HepG2 (cell line): ENCODE measurements at regions not wholly inside any gene's neighbourhood (a gene's known extent, or its start where the extent isn't known, plus 50 kb on each side); places are given as distances from the start of the nearest gene placed in this dataset.

Experiments used
- ATAC-seq: fragments of 200-7000 bp; cut with Tn5 transposase; 3 replicates; pipeline ENCODE4 v1.9.1; 2020; ENCODE audit warnings: mild to moderate bottlenecking, moderate library complexity
- BruUV-seq: library from RNA; stranded (reverse); fragments of 400-500 nt; replicated peaks from 2 replicates; lab custom pipeline; 2021; lab: Mats Ljungman, UMichigan
- CTCF ChIA-PET: fragments of 300-600 bp; formaldehyde crosslinking; extraction: SDS; loops from one replicate; lab custom pipeline; 2021; ENCODE audit warnings: low total read pairs, inconsistent platforms, low intra/inter-chr PET ratio; lab: Yijun Ruan, JAX
- POLR2A ChIA-PET: fragments of 350-600 bp; sonication (Branson Sonifier 250); formaldehyde crosslinking; loops from one replicate; lab custom pipeline; 2020; ENCODE audit warnings: antibody characterized with exemption, inconsistent platforms; lab: Yijun Ruan, JAX
- DNase-seq: peaks from one replicate; pipeline ENCODE4 v3.0.0-alpha.2; 2015; ENCODE audit warnings: low spot score
- FAIRE-seq: peaks from 3 replicates; lab custom pipeline; 2011; peaks lifted over from hg19 to GRCh38; lab: Jason Lieb, UNC
- H2AFZ ChIP-seq: one replicate; pipeline ENCODE4 v1.6.1; 2011; ENCODE audit warnings: low read length, inconsistent platforms
- H3K27ac ChIP-seq: fragments of 300-600 bp; 3 replicates; pipeline ENCODE4 v1.8.0; 2011; ENCODE audit warnings: mixed run types, mild to moderate bottlenecking, mixed read lengths, low read length, inconsistent platforms; ENCODE audit not compliant: insufficient read depth; ENCODE audit errors: extremely low read length
- H3K27me3 ChIP-seq, 2 experiments: fragments of 200-600 bp in 1 of 2; 2 replicates in 1 of 2; 3 replicates in 1 of 2; pipeline versions ENCODE4 v1.6.0 to v1.8.0; 2011; ENCODE audit warnings: low read length in 2 of 2, mild to moderate bottlenecking in 2 of 2, moderate library complexity in 2 of 2, inconsistent platforms in 1 of 2; ENCODE audit not compliant: insufficient read depth in 2 of 2, control insufficient read depth in 1 of 2
- H3K36me3 ChIP-seq, 2 experiments: fragments of 200-600 bp in 1 of 2; replicated peaks in 1 of 2; 2 replicates in 1 of 2; 3 replicates in 1 of 2; pipeline versions ENCODE4 v1.5.1 to v1.8.0; 2011; ENCODE audit warnings: low read length in 2 of 2, inconsistent platforms in 1 of 2; ENCODE audit not compliant: insufficient read depth in 2 of 2, control insufficient read depth in 1 of 2
- H3K4me1 ChIP-seq: 2 replicates; pipeline ENCODE4 v1.5.1; 2012; ENCODE audit warnings: low read length, inconsistent platforms; ENCODE audit not compliant: insufficient read depth
- H3K4me2 ChIP-seq: 2 replicates; pipeline ENCODE4 v1.6.0; 2011; ENCODE audit warnings: low read depth, low read length, inconsistent platforms
- H3K4me3 ChIP-seq, 3 experiments: fragments of 200-600 bp in 1 of 3; sonication (generic), shearing (Covaris generic) in 1 of 3; replicated peaks in 1 of 3; 2 replicates each; pipeline ENCODE4 v1.5.1; 2011 to 2016; ENCODE audit warnings: low read length in 3 of 3, inconsistent platforms in 2 of 3, low read depth in 2 of 3, mild to moderate bottlenecking in 2 of 3, control low read depth in 1 of 3, mixed read lengths in 1 of 3; ENCODE audit not compliant: insufficient read depth in 1 of 3
- H3K79me2 ChIP-seq: one replicate; pipeline ENCODE4 v1.6.1; 2011; ENCODE audit warnings: low read length, inconsistent platforms; ENCODE audit not compliant: insufficient read depth
- H3K9ac ChIP-seq: 2 replicates; pipeline ENCODE4 v1.6.0; 2011; ENCODE audit warnings: mild to moderate bottlenecking, low read depth, low read length, inconsistent platforms; ENCODE audit not compliant: insufficient read depth
- H3K9me3 ChIP-seq: 2 replicates; pipeline ENCODE4 v1.5.1; 2012; ENCODE audit warnings: mild to moderate bottlenecking, low read length
- H4K20me1 ChIP-seq: 2 replicates; pipeline ENCODE4 v1.6.0; 2011; ENCODE audit warnings: inconsistent platforms, mild to moderate bottlenecking, low read length, moderate library complexity; ENCODE audit not compliant: insufficient read depth
- FOXM1 ChIP-seq: sonication (generic); formaldehyde crosslinking; IDR thresholded peaks from 2 replicates; pipeline ENCODE4 v1.5.0; 2020; ENCODE audit warnings: missing genetic modification reagents
- HCFC1 ChIP-seq: fragments of 150-350 bp; IDR thresholded peaks from 2 replicates; pipeline ENCODE4 v1.6.1; 2014; ENCODE audit warnings: low read depth, low read length
- HMG20A ChIP-seq: IDR thresholded peaks from 2 replicates; pipeline ENCODE4 v1.6.1; 2016; ENCODE audit warnings: borderline replicate concordance
- NFAT5 ChIP-seq: sonication (generic); formaldehyde crosslinking; IDR thresholded peaks from 2 replicates; pipeline ENCODE4 v1.4.0; 2020; ENCODE audit warnings: missing genetic modification reagents
- TFAP4 ChIP-seq: sonication (generic); IDR thresholded peaks from 2 replicates; pipeline ENCODE4 v1.6.1; 2016; ENCODE audit warnings: low read depth, borderline replicate concordance
- TP53 ChIP-seq: sonication (generic); formaldehyde crosslinking; conservative IDR thresholded peaks from 2 replicates; pipeline ENCODE4 v1.4.0; 2020; ENCODE audit warnings: missing genetic modification reagents
- USF2 ChIP-seq, 2 experiments: sonication (generic) in 1 of 2; formaldehyde crosslinking in 1 of 2; IDR thresholded peaks; 2 replicates each; pipeline versions ENCODE4 v1.5.1 to v1.6.1; 2011 to 2020; ENCODE audit warnings: borderline replicate concordance in 1 of 2, low read depth in 1 of 2, low read length in 1 of 2, mild to moderate bottlenecking in 1 of 2, missing genetic modification reagents in 1 of 2, moderate library complexity in 1 of 2
- ZC3H4 ChIP-seq: sonication (generic); formaldehyde crosslinking; IDR thresholded peaks from 2 replicates; pipeline ENCODE4 v1.4.0; 2020; ENCODE audit warnings: missing genetic modification reagents, borderline replicate concordance
- ZNF530 ChIP-seq: sonication (generic); formaldehyde crosslinking; IDR thresholded peaks from 2 replicates; pipeline ENCODE4 v1.5.0; 2020; ENCODE audit warnings: low read depth, mild to moderate bottlenecking, missing genetic modification reagents
- ZNF574 ChIP-seq: sonication (generic); formaldehyde crosslinking; IDR thresholded peaks from 2 replicates; pipeline ENCODE4 v1.4.0; 2020; ENCODE audit warnings: missing genetic modification reagents
- ZNF597 ChIP-seq: sonication (generic); formaldehyde crosslinking; IDR thresholded peaks from 2 replicates; pipeline ENCODE4 v1.5.0; 2020; ENCODE audit warnings: missing genetic modification reagents
- ZNF605 ChIP-seq: sonication (generic); formaldehyde crosslinking; IDR thresholded peaks from 2 replicates; pipeline ENCODE4 v1.8.0; 2022; ENCODE audit warnings: mild to moderate bottlenecking, missing genetic modification reagents
- ZNF670 ChIP-seq: sonication (generic); formaldehyde crosslinking; IDR thresholded peaks from 2 replicates; pipeline ENCODE4 v1.8.0; 2022; ENCODE audit warnings: mild to moderate bottlenecking, missing genetic modification reagents, borderline replicate concordance
- in situ Hi-C: cut with HindIII; loops from 2 replicates; pipeline ENCODE4 v1.10.0; 2017; ENCODE audit warnings: low pct_unique_long_range_greater_than_20kb; ENCODE audit not compliant: extremely low pct_ligation_motif_present
- intact Hi-C: fragments of 100-400 bp; cut with micrococcal nuclease; formaldehyde crosslinking; loops from one replicate; pipeline ENCODE4 v1.10.0; 2022; ENCODE audit not compliant: unreplicated experiment

- ATAC-seq = no peak
- BruUV-seq = no TSS peak
- TF ChIP-seq ZNF574 (CRISPR knock-in tag) (no peak), ZC3H4 (CRISPR knock-in tag) (no peak), ZNF597 (CRISPR knock-in tag) (no peak), NFAT5 (CRISPR knock-in tag) (no peak), ZNF670 (CRISPR knock-in tag) (no peak), HCFC1 (no peak), HMG20A (CRISPR knock-in tag) (no peak), ZNF530 (CRISPR knock-in tag) (no peak), TFAP4 (no peak), ZNF605 (CRISPR knock-in tag) (no peak), FOXM1 (CRISPR knock-in tag) (no peak), TP53 (CRISPR knock-in tag) (no peak), USF2 (IDR thresholded peaks at IDR 0.05; ENCODE audit: low read depth, low read length) (no peak), USF2 (CRISPR knock-in tag; IDR thresholded peaks at IDR 0.05; ENCODE audit: borderline replicate concordance) (no peak)
These were observed 202.3 kb upstream of the FSTL5 start for GRCh38 chr4:162366146-162366545.

More at GRCh38 chr4:162366146-162366545, 202.3 kb upstream of the FSTL5 start:
- Histone ChIP-seq H3K4me1 (no peaks in the 10 kb centered on the region), H3K4me2 (no peak overlapping the region), H4K20me1 (no peaks in the 10 kb centered on the region), H3K9ac (no peak overlapping the region), H3K27ac (no peak overlapping the region), H2AFZ (no peak overlapping the region), H3K27me3 (no peaks in the 10 kb centered on the region; a peak in 1 of 5 replicates), H3K79me2 (no peaks in the 10 kb centered on the region), H3K4me3 (no peak overlapping the region), H3K36me3 (no peaks in the 10 kb centered on the region), H3K9me3 (no peaks in the 10 kb centered on the region)
- POLR2A ChIA-PET = no interaction called here
- in situ Hi-C loops (no loop called here), intact Hi-C loops (no loop called here)
- no peak for FAIRE-seq
- CTCF ChIA-PET = no interaction called here
- DNase-seq = no peak
